ENCODE measurements at regions not wholly inside any gene's neighbourhood (a gene's known extent, or its start where the extent isn't known, plus 50 kb on each side); places are given as distances from the start of the nearest gene placed in this dataset.

DNA sequence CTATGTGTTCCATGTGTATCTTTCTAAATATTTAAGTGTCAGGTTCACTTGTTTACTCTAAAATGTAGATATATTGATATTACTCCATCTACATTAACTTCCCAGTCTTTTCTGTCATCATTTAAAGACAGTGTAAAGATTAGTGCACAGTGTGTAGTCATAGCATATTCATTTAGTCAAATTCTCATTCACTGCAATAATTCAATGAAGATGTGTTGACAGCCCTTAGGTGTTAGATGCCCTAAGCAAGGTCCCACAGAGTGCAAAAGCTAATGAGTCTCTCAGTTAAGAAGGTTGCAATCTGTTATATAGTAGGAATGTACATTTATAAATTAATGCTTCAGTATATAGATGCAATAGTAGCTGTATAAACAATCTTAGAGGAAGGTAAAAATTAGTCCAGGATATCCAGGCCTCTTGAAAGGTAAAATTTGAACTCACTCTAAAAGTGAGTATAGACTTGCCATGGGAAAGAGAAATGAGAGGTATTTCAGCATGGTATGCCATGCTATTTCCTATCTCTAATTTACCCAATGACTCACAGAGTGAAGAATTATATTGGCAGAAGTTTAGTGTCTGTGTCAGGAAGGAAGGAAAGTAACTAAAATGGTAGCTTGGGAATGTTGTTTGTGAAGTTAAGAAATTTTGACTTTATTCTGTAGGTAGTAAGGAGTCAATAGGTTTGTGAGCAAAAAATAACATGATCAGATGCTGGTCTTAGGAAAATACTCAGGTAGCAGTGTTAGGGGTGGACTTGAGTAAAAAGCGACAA lies 969.9 kb upstream of the CITED2 start:
- TF ChIP-seq TAF1 (IDR thresholded peaks at IDR 0.05; ENCODE audit: low read depth) (no peak), RAD21 (conservative IDR thresholded peaks at IDR 0.05) (no peak), EP300 (conservative IDR thresholded peaks at IDR 0.05; ENCODE audit: poor library complexity, severe bottlenecking) (no peak), POLR2AphosphoS5 (IDR thresholded peaks at IDR 0.05) (no peak), EZH2 (IDR thresholded peaks at IDR 0.05; ENCODE audit: borderline replicate concordance, insufficient read depth, low read length, poor library complexity, severe bottlenecking) (no peak)
- TF ChIP-seq, protein P1, sequence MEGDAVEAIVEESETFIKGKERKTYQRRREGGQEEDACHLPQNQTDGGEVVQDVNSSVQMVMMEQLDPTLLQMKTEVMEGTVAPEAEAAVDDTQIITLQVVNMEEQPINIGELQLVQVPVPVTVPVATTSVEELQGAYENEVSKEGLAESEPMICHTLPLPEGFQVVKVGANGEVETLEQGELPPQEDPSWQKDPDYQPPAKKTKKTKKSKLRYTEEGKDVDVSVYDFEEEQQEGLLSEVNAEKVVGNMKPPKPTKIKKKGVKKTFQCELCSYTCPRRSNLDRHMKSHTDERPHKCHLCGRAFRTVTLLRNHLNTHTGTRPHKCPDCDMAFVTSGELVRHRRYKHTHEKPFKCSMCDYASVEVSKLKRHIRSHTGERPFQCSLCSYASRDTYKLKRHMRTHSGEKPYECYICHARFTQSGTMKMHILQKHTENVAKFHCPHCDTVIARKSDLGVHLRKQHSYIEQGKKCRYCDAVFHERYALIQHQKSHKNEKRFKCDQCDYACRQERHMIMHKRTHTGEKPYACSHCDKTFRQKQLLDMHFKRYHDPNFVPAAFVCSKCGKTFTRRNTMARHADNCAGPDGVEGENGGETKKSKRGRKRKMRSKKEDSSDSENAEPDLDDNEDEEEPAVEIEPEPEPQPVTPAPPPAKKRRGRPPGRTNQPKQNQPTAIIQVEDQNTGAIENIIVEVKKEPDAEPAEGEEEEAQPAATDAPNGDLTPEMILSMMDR (IDR thresholded peaks at IDR 0.05; ENCODE audit: poor library complexity, severe bottlenecking): no peak

All from neural cell (in vitro differentiated cells).